ENCODE measurements at regions not wholly inside any gene's neighbourhood (a gene's known extent, or its start where the extent isn't known, plus 50 kb on each side); places are given as distances from the start of the nearest gene placed in this dataset.

DNA sequence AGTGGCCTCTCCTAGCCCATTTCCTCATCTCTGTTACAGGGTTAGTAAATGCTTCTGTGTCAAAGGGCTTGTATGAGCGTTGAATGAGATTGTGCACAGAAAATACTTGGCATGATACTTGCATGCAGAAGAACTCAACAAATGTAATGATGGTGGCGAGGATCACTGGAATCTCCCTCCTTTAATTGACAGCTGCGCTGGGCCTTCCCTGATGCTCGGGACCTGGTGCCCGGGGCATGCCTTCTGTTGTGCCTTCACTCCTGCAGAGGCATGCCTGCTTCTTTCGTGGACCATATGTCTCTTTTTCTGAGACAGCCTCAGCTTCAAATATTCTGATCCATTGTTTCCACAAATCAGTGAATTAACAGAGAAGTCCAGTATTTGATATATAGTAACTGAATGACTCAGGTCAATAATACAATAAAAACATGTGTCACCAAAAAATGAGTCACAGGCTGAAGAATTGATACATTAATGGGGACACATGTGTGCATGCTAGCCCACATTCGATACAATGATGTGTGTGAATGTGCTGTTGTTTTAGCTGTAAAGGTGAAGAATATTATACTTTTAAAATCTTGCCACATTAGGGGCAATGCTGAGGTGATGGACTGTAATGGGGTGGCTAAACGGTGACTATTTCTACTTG is 243.3 kb upstream of the TBL1XR1 start (continued):
- TF ChIP-seq ASH2L (IDR thresholded peaks at IDR 0.05; ENCODE audit: low read length) (no peak), TAF1 (IDR thresholded peaks at IDR 0.05; ENCODE audit: low read depth, low read length) (no peak), CBX8 (IDR thresholded peaks at IDR 0.05; ENCODE audit: borderline replicate concordance, low read depth, low read length) (no peak), NRF1 (IDR thresholded peaks at IDR 0.05; ENCODE audit: low read depth, low read length) (no peak), POLR2AphosphoS5 (IDR thresholded peaks at IDR 0.05; ENCODE audit: low read depth, low read length) (no peak), SP4 (IDR thresholded peaks at IDR 0.05; ENCODE audit: low read length) (no peak), EZH2 (IDR thresholded peaks at IDR 0.05; ENCODE audit: low read depth, low read length, severe bottlenecking) (no peak), BRCA1 (IDR thresholded peaks at IDR 0.05; ENCODE audit: low read depth, low read length) (no peak), HDAC6 (IDR thresholded peaks at IDR 0.05; ENCODE audit: low read depth, low read length) (no peak)
